ENCODE measurements at regions not wholly inside any gene's neighbourhood (a gene's known extent, or its start where the extent isn't known, plus 50 kb on each side); places are given as distances from the start of the nearest gene placed in this dataset.

DNA sequence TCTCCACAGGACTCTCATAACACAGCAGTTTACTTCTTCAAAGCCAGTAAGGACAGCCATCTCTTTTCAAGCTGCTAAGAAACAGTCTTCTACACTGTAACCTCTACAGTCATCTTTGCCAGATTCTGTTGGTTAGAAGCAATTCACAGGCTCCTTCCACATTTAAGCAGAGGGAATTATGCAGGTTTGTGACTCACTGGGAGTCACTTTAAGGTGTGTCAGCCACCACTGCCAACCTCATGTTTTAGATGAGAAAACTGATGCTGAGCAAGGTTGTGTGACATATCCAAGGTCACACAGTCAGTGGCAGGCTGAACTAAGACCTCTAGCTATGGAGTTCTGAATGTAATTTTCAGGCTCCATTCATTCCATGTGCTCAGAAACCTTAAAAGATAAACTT, 143.5 kb downstream of the QDPR start:
- TF ChIP-seq POLR2A (IDR thresholded peaks at IDR 0.05), result no peak
- TF ChIP-seq, protein P1, sequence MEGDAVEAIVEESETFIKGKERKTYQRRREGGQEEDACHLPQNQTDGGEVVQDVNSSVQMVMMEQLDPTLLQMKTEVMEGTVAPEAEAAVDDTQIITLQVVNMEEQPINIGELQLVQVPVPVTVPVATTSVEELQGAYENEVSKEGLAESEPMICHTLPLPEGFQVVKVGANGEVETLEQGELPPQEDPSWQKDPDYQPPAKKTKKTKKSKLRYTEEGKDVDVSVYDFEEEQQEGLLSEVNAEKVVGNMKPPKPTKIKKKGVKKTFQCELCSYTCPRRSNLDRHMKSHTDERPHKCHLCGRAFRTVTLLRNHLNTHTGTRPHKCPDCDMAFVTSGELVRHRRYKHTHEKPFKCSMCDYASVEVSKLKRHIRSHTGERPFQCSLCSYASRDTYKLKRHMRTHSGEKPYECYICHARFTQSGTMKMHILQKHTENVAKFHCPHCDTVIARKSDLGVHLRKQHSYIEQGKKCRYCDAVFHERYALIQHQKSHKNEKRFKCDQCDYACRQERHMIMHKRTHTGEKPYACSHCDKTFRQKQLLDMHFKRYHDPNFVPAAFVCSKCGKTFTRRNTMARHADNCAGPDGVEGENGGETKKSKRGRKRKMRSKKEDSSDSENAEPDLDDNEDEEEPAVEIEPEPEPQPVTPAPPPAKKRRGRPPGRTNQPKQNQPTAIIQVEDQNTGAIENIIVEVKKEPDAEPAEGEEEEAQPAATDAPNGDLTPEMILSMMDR (IDR thresholded peaks at IDR 0.05), result no peak

All from body of pancreas (tissue), 4 donors.